ENCODE measurements at regions not wholly inside any gene's neighbourhood (a gene's known extent, or its start where the extent isn't known, plus 50 kb on each side); places are given as distances from the start of the nearest gene placed in this dataset.
"Not testable (repeated sequence)": the region's sequence is repeated elsewhere in the genome, so short reads cannot be mapped to it uniquely, and the experiment has no call there.

DNA sequence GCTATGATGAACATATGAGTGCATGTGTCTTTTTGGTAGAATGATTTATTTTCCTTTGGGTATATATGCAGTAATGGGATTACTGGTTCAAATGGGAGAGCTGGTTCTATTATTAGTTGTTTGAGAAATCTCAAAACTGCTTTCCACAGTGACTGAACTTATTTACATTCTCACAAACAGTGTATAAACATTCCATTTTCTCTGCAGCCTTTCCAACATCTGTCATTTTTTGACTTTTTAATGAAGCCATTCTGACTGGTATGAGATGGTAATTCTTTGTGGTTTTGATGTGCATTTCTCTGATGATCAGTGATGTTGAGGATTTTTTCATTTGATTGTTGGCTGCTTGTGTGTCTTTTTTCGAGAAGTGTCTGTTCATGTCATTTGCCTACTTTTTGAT, 1124.2 kb downstream of the NAALADL2 start:
- DNase-seq (ENCODE audit: low read depth) = no peak
- H3K4me3 ChIP-seq (ENCODE audit: low read depth, low read length) = no peak overlapping the region

DNA sequence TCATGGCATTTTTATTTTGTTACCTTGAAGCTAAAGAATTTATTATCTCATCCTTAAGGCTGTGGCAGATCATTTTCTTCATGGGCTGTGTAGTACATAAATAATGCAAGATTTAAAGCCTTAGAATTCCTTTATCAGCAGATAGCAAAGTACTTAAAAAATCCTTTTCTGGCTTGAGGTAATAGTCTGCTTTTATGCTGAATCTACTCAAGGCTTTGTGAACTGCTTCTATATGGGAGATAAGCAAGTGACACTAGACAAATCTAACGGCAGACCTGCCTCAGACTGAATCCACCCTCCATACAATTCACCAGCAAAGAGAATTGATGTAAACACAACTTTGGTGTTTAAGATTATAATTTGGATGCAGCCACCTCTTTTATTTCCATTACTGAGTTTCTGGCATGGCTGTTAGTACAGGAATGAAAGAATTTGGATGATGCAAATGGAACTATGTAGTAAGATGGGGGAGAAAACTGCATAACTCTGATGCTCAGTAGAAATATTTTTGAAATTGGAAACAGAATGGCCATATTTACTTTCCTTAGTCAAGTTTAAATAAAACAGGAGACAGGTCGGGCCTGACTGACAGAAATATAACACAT, 1121.5 kb downstream of the NAALADL2 start:
- H3K4me3 ChIP-seq (ENCODE audit: low read depth, low read length) = no peak overlapping the region
- DNase-seq (ENCODE audit: low read depth) = no peak

DNA sequence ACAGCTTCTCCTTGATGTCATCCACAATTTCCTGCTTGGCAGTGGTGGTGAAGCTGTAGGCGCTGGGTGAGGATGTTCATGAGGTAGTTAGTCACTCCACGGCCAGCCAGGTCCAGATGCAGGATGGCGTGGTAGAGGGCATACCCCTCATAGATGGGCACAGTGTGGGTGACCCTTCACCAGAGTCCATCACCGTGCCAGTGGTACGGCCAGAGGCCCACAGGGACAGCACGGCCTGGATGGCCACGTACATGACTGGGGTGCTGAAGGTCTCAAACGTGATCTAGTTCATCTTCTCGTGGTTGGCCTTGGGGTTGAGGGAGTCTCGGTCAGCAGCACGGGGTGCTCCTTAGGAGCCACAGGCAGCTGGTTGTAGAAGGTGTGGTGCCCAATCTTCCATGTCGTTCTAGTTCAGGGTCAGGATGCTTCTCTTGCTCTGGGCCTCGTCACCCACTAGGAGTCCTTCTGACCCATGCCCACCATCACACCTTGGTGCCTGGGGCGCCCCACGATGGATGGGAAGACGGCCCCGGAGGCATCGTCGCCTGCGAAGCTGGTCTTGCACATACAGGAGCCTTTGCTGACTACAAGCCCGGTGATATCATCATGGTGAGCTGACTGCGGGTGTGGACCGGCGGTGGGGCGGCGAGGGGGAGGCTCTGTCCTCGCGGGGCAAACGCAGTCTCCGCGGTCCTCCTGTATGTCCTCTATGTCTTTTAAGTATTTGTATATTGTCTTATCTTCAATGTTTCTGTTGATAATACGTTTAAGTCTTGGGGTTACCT, 1119.0 kb downstream of the NAALADL2 start:
- no peak for DNase-seq (ENCODE audit: low read depth)

DNA sequence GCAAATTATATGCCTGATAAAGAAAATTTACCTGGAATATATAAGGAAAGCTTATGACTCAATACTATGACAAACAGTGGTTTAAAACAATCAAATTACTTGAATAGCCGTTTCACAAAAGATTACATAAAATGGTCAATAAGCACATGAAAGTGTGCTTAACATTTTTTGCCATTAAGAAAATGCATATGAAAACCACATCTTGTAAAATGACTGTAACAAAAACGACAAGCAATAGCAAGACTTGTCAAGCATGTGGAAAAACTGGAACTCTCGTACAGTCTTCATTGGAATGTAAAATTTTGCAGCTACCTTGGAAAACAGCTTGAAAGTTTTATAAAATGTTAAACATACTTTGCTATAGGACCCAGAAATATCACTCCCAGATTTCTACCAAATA, 1110.3 kb downstream of the NAALADL2 start:
- no peak overlapping the region for H3K4me3 ChIP-seq (ENCODE audit: low read depth, low read length)
- DNase-seq (ENCODE audit: low read depth) = no peak

More for the DNA sequence above, 1119.0 kb downstream of the NAALADL2 start:
- H3K4me3 ChIP-seq (ENCODE audit: low read depth, low read length) = no peak overlapping the region

DNA sequence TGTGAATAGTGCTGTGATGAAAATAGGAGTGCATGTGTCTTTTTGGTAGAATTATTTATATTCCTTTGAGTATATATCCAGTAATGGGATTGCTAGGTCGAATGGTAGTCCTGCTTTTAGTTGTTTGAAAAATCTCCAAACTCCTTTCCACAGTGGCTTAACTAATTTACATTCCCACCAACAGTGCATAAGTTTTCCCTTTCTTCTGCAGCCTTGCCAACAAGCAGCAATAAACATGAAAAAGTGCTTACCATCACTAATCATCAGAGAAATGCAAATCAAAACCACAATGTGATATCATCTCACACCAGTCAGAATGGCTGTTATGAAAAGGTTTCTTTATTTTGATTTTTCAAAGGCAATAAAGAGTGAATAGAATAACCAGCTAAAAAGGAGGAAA, 1105.9 kb downstream of the NAALADL2 start:
- no peak for DNase-seq (ENCODE audit: low read depth)
- H3K4me3 ChIP-seq (ENCODE audit: low read depth, low read length) = no peak overlapping the region

DNA sequence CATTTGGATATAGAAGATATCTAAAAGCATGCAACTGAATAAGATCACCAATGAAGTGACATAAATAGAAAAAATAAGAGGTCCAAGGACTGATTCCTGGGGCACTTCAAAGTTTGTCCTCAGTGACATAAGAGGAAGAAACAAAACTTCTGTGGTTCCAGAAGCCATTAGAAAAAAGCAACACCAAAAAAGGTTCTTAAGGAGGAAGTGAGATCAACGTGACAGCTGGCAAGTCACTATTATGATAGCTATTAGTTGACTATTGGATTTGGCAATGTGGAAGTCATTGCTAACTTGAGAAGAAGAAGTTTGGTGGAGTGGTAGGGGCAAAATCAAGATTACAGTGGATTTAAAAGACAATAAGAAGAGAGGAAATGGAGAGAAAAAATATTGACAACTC, 1098.3 kb downstream of the NAALADL2 start:
- DNase-seq (ENCODE audit: low read depth) = no peak

DNA sequence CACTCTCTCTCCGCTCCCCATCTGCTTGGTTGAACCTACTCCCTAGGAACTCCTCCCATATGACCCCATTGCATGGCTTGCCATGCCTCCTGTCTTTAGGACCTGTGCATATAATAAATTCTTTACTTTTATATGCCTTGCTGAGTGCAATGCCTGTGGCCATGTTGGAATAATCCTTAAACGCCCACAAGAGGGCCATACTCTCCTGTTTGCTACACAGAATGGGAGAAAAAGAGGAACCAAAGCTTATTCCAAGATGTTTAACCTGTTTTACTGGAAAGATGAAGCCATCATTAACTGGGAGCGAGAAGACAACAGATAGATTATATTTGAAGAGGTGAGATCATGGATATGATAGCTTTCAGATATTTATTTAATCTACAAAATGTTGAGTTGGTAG, 1097.8 kb downstream of the NAALADL2 start:
- H3K4me3 ChIP-seq (ENCODE audit: low read depth, low read length) = no peak overlapping the region
- no peak for DNase-seq (ENCODE audit: low read depth)

More for the DNA sequence above, 1098.3 kb downstream of the NAALADL2 start:
- H3K4me3 ChIP-seq (ENCODE audit: low read depth, low read length) = no peak overlapping the region

DNA sequence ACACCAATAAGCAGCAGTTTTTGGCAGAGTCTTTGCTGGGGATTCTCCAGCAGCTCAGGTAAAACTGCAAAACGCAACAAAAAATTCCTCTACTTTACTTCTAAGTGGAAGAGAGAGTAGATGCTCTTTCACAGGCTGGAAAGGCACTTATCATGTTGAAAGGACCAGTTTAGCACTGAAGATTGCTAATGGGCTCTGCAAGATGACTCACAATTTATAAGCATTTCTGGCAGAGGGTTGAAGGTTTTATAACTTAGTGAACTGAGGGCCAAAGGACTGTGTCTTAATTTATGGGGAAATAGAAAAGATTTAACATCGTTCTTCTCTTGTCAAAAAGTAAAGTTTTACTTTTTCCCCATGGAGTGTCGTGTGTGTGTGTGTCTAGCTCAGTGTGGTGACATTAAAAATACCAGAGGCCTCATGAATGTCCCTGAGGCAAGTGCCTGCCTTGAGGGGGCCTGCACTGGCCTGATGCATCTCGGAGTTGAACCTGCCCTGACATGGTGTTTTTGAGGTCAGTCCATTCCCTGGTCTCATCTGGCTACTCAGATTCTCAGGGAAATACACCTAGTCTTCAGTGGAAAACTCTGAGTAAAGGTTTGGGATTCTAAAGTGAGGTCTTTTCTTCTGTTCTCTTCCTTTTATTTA, 1092.0 kb downstream of the NAALADL2 start:
- no peak overlapping the region for H3K4me3 ChIP-seq (ENCODE audit: low read depth, low read length)
- DNase-seq (ENCODE audit: low read depth) = peak; percentile 16

DNA sequence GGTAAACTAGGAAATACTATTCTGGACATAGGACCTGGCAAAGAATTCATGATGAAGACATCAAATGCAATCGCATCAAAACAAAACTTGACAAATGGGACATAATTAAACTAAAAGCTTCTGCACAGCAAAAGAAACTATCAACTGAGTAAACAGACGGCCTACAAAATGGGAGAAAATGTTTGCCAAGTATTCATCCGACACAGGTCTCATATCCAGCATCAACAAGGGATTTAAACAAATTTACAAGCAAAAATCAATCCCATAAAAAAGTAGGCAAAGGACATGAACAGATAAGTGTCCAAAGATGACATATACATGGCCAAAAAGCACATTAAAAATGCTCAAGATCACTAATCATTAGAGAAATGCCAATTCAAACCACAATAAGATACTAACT, 1088.9 kb downstream of the NAALADL2 start:
- no peak for DNase-seq (ENCODE audit: low read depth)
- no peak overlapping the region for H3K4me3 ChIP-seq (ENCODE audit: low read depth, low read length)

DNA sequence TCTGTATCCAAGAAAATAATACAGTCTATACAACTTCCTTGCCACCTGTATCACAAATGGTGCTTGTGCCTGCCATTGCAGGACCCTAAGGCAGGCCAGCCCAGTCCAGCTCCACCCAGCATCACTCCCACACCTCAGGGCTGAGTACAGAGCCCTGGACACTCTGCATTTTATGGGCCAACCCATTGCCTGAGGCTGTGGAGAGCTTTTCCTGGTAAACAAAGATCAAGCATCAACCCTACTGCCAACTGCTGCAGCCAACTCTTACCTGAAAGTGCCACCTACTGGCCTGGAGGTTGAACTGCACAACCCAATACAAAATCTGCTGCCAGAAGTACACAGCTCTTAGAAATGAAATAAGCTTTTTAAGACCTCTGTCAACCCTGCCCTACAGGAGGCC, 1082.2 kb downstream of the NAALADL2 start:
- H3K4me3 ChIP-seq (ENCODE audit: low read depth, low read length) = no peak overlapping the region
- DNase-seq (ENCODE audit: low read depth) = no peak

DNA sequence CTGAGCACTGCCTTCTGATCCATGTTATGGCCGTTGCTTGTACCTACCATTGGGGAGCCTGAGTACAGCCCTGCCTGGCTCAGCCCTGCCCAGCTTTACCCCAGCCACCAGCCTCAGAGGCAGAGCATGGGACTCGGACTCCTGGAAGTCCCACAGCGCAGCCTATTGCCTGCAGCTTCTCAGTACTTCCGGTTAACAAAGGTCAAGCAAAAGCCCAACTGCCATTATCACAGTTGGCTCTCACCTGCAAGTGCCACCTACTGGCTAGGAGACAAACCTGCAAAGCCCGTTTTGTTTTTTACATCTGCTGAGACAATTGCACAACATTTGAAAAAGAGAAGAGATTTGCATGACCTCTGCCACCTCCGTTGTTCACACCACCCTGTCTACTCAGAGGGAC, 1081.7 kb downstream of the NAALADL2 start:
- DNase-seq (ENCODE audit: low read depth) = no peak
- H3K4me3 ChIP-seq (ENCODE audit: low read depth, low read length) = no peak overlapping the region

DNA sequence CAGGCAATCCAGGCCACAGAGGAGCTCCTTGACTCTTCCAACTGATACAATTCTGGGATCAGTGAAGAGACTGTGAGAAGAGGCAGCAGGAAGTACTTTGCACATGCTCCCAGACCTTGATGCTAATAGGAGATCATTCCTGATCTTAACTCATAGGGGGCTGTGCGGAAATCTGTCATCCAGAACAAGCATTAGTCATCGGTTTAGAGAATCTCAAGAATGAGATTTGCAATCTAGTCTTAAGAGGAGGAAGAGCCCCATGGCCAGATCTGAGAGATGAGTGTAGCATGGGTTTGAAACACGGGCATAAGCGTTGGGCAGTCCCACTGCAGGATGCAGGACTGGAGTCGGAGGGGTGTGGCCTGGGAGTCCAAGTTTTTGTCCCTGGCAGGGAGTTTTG, 1081.1 kb downstream of the NAALADL2 start:
- DNase-seq (ENCODE audit: low read depth) = peak; percentile 3
- H3K4me3 ChIP-seq (ENCODE audit: low read depth, low read length) = no peak overlapping the region

DNA sequence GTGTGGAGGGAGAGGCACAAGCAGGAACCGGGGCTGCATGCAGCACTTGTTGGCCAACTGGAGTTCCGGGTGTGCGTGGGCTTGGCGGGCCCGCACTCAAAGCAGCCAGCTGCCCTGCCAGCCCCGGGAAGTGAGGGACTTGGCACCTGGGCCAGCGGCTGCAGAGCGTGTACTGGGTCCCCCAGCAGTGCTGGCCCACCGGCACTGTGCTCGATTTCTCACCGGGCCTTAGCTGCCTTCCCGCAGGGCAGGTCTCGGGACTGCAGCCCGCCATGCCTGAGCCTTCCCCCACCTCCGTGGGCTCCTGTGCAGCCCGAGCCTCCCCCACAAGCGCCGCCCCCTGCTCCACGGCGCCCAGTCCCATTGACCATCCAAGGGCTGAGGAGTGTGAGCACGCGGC, 1078.2 kb downstream of the NAALADL2 start:
- not testable (repeated sequence) for DNase-seq (ENCODE audit: low read depth); H3K4me3 ChIP-seq (ENCODE audit: low read depth, low read length)

DNA sequence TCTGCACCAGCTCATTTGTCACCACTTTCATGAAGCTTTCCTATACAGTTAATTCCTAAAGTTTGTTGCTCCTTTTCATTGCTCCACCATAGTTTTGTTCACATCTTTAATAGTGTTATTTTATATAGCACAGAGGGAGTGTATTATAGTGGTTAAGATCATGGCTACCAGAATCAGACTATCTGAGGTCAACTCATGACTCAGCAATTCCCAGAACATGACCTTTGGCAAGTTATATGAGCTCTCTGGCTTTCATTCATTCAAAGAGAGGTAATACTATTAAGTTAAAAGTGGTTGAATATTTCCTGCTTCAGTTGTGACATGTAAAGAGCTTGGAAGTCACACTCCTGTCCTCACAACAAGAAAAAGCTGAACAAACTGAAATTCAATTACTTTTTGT, 1073.5 kb downstream of the NAALADL2 start:
- peak; percentile 14 for DNase-seq (ENCODE audit: low read depth)

DNA sequence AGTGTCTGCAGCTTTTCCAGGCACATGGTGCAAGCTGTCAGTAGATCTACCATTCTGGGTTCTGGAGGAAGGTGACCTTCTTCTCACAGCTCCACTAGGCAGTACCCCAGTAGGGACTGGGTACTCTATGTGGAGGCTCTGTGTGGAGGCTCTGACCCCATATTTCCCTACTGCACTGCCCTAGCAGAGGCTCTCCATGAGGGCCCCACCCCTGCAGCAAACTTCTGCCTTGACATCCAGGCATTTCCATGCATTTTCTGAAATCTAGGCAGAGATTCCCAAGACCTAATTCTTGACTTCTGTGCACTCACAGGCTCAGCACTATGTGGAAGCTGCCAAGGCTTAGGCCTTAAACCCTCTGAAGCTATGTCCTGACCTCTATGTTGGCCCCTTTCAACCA, 1060.0 kb downstream of the NAALADL2 start:
- no peak for DNase-seq (ENCODE audit: low read depth)
- H3K4me3 ChIP-seq (ENCODE audit: low read depth, low read length) = no peak overlapping the region

More for the DNA sequence above, 1073.5 kb downstream of the NAALADL2 start:
- no peak overlapping the region for H3K4me3 ChIP-seq (ENCODE audit: low read depth, low read length)

DNA sequence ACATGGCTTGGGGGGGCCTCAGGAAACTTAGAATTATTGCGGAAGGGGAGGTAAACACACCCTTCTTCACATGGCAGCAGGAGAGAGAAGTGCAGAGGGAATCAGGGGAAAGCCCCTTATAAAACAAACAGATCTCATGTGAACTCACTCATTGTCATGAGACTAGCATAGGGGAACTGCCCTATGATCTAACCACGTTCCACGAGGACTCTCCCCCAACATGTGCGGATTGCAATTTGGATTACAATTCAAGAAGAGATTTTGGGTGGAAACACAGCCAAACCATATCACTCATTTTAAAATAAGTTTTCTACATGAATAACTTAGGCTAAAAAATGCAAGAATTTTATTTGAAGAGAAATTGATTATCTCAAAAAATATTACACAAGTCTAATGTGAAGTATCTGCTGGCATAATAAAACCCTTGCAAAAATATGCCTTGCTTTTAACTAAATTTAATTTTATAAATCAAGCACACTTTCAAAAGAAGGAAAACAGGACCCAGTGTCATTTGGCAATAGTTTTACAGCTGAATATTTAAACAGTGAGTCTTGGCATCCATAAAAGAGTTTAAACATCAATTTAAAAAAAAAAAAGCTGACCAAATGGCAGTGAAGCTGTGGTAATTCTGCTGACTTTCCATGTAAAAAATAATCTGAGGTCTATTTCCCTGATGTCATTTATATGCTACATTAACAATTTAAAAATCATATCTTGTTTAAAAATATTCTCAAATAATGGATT, 1057.2 kb downstream of the NAALADL2 start:
- DNase-seq (ENCODE audit: low read depth) = no peak
- no peak overlapping the region for H3K4me3 ChIP-seq (ENCODE audit: low read depth, low read length)

DNA sequence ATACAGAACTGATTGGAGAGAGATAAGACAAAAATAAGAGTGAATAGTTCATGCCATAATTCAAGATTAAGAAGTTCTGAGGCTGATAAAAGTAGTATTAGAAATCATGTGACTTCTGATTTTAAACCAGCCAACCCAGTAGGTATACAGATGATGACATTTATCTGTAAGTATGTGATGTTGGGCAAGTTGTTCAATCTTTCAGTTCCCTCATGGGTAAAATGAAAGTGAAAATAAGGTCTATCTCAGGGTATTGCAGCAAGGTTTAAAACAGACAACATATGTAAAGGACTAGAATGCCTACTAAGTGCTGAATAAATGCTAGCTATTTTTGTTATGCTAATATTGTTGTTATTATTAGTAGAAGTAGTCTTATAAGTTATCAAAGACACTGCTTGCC, 1055.7 kb downstream of the NAALADL2 start:
- peak; percentile 2 for DNase-seq (ENCODE audit: low read depth)
- no peak overlapping the region for H3K4me3 ChIP-seq (ENCODE audit: low read depth, low read length)

DNA sequence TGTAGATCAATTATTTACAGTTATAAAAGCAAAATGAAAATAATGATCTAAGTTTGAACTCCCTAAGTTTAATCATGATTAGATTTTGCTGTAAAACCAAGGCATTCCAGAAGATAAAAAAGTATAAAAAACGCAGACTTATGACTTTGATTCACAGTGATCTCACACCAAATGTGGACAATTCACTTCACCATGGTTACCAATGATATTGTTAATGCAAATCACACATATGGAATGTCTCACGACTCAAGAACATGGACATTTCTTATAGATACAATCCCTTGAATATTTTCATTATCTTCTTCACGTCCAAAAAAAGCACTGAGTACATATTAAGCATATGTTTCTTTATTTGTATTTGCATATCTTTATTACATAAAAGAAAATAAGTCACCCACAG, 1054.2 kb downstream of the NAALADL2 start:
- H3K4me3 ChIP-seq (ENCODE audit: low read depth, low read length) = no peak overlapping the region
- no peak for DNase-seq (ENCODE audit: low read depth)

DNA sequence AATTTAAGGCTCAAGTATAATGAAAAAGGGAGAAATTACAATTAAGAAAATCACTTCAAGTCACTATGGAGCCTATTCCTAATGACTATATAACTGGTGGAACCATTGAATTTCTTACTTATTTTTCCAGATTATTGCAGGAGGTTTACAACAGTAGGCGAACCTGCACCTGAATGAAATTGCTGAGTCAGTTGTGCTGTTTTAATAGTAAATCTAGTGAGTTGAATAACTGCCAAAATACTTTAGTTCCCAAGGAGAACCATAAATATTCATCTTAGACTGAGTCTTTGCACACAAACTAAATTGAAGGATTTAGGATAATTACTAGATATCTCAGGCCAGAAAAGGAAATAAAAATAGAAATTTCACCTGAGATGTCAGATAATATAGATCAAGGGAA, 1052.8 kb downstream of the NAALADL2 start:
- no peak for DNase-seq (ENCODE audit: low read depth)
- no peak overlapping the region for H3K4me3 ChIP-seq (ENCODE audit: low read depth, low read length)

DNA sequence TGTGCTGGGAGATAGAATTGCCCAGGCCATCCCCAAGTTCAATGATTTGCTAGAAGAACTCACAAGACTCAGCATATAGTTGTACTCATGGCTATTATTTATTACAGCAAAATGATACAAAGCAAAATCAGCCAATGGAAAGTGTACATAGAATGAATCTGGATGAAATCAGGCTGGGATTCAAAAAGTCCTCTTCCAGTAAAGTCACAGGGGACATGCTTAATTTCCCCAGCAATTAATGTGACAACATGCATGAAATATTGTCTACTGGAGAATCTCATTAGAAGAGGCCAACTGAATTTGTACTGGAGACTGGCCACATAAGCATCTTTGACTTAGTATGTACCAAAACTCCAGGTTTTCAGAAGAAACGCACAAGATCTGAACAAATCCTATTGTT, 1043.1 kb downstream of the NAALADL2 start:
- no peak overlapping the region for H3K4me3 ChIP-seq (ENCODE audit: low read depth, low read length)
- DNase-seq (ENCODE audit: low read depth) = no peak

Data from skeletal muscle cell (primary cell).